ENCODE measurements at regions not wholly inside any gene's neighbourhood (a gene's known extent, or its start where the extent isn't known, plus 50 kb on each side); places are given as distances from the start of the nearest gene placed in this dataset.

DNA sequence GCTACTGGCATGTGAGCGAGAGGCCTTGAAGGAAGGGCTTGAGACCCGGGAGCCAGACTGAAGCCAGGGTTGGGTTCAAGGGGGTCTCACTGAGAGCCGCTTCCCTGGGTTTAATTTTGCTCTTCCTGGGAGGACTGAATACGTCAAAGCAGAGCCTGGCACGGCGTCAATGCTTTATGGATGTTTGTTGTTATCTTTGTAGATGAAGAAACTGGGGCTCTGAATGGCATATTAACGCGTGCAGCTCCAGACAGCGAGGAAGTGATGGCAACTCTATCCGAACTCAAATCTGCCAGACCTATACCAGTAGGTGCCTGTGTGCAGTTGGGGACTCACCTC, 152.8 kb upstream of the PARP11 start:
- TF ChIP-seq SIX4 (CRISPR knock-in tag; IDR thresholded peaks at IDR 0.05) (no peak), ZNF460 (CRISPR knock-in tag; IDR thresholded peaks at IDR 0.05; ENCODE audit: borderline replicate concordance) (no peak), ZNF160 (CRISPR knock-in tag; IDR thresholded peaks at IDR 0.05) (no peak), ELF3 (CRISPR knock-in tag; IDR thresholded peaks at IDR 0.05) (no peak; the same call in 1 of the 2 replicates), PCBP2 (optimal IDR thresholded peaks at IDR 0.05; ENCODE audit: low read depth, low read length, poor library complexity, severe bottlenecking) (no peak), POLR2AphosphoS5 (IDR thresholded peaks at IDR 0.05; ENCODE audit: low read depth, low read length) (no peak)
- TF ChIP-seq, protein P1, sequence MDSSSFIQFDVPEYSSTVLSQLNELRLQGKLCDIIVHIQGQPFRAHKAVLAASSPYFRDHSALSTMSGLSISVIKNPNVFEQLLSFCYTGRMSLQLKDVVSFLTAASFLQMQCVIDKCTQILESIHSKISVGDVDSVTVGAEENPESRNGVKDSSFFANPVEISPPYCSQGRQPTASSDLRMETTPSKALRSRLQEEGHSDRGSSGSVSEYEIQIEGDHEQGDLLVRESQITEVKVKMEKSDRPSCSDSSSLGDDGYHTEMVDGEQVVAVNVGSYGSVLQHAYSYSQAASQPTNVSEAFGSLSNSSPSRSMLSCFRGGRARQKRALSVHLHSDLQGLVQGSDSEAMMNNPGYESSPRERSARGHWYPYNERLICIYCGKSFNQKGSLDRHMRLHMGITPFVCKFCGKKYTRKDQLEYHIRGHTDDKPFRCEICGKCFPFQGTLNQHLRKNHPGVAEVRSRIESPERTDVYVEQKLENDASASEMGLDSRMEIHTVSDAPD (CRISPR knock-in tag; IDR thresholded peaks at IDR 0.05): no peak
- TF ChIP-seq, protein P2, sequence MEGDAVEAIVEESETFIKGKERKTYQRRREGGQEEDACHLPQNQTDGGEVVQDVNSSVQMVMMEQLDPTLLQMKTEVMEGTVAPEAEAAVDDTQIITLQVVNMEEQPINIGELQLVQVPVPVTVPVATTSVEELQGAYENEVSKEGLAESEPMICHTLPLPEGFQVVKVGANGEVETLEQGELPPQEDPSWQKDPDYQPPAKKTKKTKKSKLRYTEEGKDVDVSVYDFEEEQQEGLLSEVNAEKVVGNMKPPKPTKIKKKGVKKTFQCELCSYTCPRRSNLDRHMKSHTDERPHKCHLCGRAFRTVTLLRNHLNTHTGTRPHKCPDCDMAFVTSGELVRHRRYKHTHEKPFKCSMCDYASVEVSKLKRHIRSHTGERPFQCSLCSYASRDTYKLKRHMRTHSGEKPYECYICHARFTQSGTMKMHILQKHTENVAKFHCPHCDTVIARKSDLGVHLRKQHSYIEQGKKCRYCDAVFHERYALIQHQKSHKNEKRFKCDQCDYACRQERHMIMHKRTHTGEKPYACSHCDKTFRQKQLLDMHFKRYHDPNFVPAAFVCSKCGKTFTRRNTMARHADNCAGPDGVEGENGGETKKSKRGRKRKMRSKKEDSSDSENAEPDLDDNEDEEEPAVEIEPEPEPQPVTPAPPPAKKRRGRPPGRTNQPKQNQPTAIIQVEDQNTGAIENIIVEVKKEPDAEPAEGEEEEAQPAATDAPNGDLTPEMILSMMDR (CRISPR knock-in tag; IDR thresholded peaks at IDR 0.05): no peak
- TF ChIP-seq, protein P3, sequence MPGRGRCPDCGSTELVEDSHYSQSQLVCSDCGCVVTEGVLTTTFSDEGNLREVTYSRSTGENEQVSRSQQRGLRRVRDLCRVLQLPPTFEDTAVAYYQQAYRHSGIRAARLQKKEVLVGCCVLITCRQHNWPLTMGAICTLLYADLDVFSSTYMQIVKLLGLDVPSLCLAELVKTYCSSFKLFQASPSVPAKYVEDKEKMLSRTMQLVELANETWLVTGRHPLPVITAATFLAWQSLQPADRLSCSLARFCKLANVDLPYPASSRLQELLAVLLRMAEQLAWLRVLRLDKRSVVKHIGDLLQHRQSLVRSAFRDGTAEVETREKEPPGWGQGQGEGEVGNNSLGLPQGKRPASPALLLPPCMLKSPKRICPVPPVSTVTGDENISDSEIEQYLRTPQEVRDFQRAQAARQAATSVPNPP (CRISPR knock-in tag; IDR thresholded peaks at IDR 0.05): no peak
- TF ChIP-seq, protein P4, sequence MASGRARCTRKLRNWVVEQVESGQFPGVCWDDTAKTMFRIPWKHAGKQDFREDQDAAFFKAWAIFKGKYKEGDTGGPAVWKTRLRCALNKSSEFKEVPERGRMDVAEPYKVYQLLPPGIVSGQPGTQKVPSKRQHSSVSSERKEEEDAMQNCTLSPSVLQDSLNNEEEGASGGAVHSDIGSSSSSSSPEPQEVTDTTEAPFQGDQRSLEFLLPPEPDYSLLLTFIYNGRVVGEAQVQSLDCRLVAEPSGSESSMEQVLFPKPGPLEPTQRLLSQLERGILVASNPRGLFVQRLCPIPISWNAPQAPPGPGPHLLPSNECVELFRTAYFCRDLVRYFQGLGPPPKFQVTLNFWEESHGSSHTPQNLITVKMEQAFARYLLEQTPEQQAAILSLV (CRISPR knock-in tag; IDR thresholded peaks at IDR 0.05; ENCODE audit: borderline replicate concordance): no peak
- TF ChIP-seq, protein P5, sequence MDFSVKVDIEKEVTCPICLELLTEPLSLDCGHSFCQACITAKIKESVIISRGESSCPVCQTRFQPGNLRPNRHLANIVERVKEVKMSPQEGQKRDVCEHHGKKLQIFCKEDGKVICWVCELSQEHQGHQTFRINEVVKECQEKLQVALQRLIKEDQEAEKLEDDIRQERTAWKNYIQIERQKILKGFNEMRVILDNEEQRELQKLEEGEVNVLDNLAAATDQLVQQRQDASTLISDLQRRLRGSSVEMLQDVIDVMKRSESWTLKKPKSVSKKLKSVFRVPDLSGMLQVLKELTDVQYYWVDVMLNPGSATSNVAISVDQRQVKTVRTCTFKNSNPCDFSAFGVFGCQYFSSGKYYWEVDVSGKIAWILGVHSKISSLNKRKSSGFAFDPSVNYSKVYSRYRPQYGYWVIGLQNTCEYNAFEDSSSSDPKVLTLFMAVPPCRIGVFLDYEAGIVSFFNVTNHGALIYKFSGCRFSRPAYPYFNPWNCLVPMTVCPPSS (IDR thresholded peaks at IDR 0.05): no peak
